SU-DHL-6 (cell line): ENCODE measurements at regions not wholly inside any gene's neighbourhood (a gene's known extent, or its start where the extent isn't known, plus 50 kb on each side); places are given as distances from the start of the nearest gene placed in this dataset.

Source experiments
- EZH2phosphoT487 ChIP-seq: fragments of 200-600 bp; sonication (generic), shearing (Covaris generic); conservative IDR thresholded peaks from 2 replicates; pipeline ENCODE4 v1.6.1; 2018; ENCODE audit warnings: mild to moderate bottlenecking, antibody characterized with exemption, low read length, moderate library complexity, mixed read lengths
- TF ChIP-seq, protein P1 (sequence below): fragments of 200-600 bp; sonication (generic); IDR thresholded peaks from one replicate; pipeline ENCODE4 v1.5.1; 2017; ENCODE audit warnings: antibody characterized with exemption, mild to moderate bottlenecking, low read length, moderate library complexity; ENCODE audit not compliant: insufficient read depth, poor library complexity, severe bottlenecking

DNA sequence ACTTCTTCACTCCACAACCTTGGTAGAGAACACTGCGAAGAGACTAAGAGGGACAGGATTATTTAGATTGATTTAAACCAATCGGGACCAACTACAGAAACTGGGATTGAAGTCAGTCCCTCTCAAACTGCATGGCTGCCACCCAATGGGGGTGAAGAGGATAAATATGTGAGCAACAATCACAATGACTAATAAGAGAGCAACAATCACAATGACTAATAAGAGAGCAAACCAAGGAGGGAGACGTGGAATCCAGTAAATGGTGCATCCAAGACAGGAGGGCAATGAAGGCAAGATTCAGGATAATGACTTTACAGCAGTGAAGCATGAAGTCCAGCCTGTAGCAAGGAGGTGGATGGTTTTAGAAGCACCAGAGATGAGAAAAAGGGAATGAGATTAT is 322.8 kb downstream of the TTLL7 start:
- TF ChIP-seq, protein P1, sequence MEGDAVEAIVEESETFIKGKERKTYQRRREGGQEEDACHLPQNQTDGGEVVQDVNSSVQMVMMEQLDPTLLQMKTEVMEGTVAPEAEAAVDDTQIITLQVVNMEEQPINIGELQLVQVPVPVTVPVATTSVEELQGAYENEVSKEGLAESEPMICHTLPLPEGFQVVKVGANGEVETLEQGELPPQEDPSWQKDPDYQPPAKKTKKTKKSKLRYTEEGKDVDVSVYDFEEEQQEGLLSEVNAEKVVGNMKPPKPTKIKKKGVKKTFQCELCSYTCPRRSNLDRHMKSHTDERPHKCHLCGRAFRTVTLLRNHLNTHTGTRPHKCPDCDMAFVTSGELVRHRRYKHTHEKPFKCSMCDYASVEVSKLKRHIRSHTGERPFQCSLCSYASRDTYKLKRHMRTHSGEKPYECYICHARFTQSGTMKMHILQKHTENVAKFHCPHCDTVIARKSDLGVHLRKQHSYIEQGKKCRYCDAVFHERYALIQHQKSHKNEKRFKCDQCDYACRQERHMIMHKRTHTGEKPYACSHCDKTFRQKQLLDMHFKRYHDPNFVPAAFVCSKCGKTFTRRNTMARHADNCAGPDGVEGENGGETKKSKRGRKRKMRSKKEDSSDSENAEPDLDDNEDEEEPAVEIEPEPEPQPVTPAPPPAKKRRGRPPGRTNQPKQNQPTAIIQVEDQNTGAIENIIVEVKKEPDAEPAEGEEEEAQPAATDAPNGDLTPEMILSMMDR: no peak
- no peak for TF ChIP-seq EZH2phosphoT487
